Activated CD4-positive, alpha-beta T cell treated with anti-CD3 and anti-CD28 coated beads, Interleukin-2, Interleukin-4, amounts not matched to agents 100 ng/mL and 50 ng/mL, durations not matched to agents 16 hours and 8 hours (primary cell): ENCODE measurements at regions not wholly inside any gene's neighbourhood (a gene's known extent, or its start where the extent isn't known, plus 50 kb on each side); places are given as distances from the start of the nearest gene placed in this dataset.

Experiments used
- DNase-seq: peaks from one replicate; pipeline ENCODE4 v3.0.0-alpha.2; 2020; ENCODE audit warnings: low spot score

DNA sequence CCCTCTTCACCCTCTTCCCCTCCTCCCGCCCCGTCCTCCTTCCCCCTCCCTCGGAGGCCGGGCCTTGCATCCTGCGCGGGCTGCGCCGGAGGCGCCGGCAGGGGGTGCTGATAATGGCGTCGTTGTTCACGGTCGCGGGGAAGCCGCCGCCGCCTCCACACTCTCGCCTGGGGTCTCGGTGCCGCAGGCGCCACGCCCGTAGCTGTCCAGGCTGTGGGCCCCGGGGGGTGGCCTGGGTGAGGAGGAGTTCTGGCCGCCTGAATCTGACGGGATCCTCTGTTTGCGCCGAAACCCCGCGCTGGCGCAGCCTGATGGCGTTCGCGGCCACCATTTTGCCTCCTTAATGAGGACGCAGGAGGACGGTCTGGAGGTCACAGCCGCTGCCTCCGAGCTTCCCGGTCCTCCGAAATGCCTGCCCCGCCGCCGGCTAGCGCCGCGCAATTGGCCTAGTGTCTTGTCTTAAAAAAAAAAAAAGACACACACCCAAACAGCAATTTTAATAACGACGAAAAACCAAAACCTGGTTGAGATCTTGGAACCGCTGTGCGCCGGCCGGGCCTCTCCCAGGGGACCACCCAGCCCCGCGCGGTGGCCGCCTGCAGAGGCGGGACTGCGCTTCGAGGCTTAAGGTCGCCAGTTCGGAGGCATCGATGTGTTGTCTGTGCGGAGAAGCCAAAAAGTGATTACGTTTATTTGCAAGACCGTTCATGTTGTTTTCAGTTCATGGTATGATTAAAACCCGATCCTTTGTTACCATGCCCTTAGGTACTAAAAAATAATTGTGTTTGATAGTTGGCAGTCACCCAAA is 106.6 kb upstream of the HNRNPU start:
- peak; percentile 92 for DNase-seq

DNA sequence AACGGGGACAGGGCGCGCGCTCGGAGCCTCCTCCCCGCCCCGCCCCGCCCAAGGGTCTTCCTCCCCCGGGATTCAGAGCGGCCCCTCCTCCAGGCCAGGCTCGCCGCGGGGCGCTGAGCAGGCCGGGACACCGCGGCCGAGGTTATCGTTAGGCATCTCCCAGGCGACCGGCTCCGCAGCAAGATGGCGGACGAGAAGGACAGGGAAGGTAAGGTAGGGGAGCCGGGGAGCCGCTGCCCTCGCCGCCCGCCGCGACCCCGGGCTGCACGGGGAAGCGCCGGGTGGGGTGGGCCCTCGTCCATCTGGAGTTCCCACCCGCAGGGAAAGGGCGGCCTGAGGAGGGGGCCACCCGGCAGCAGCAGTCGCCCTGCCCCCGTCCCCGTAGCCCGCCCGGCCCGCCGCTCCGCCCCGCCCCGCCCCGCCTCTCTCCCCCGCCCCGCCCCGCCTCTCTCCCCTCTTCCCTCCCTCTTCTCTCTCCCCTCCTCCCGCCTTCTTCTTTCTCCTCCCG is 105.9 kb upstream of the HNRNPU start:
- peak; percentile 59 for DNase-seq

DNA sequence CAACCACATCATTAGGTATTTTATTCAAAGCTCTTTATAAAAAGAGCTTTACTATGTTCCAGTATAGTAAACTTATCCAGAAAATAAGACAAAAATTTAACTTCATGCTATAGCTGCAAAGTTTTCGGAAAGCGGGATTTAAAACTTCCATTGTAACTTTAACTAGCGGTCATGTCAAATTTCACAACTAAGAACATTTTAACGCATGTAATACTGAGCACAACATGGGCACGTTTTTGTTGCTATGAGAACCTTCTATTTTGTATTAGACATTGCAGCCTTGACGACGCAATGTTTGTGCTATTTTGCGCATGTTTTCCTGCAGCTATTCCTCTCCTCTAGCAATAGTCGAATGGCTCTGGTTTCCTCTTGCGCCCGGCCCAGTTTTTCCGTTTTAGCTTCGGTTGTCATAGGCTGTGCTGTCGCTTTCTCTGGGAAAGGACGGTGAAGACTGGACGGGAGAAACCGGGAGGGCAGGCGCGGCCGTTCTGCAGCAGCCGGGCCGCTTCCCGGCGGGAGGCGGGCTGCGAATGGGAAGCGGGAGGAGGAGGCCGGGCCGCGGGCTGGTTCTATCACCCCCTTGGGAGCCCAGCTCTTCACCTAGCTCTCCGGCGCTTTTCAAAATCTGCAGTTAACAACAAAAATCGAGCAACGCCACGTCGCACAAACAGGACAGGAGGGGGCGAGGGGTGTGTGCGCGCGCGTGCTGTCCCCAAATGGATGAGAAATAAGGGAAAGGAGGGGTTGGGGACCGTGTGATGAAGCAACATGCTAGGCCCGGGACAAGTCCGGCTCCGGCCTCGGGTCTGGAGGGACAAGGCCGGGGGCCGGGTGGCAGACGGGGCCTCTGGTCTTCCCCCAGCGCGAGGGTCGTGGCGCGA is 105.3 kb upstream of the HNRNPU start:
- DNase-seq: peak; percentile 46

DNA sequence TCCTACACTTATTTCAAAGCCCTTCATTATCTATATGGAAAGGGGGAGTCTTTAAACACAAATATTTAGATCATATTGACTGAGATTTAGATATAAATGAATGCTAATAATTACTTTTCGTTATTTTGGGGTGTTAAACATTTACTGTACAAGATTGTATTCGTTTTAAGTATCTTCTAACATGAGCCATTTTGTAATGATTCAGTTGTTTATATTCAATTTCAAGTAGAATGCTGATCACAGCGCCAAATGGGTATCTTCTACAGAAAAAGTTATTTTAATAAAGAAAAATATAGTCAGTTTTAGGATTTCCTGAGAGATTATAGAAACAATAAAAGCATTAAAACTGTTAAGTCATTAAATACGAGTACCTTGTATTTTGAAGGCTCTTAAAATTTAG is 104.5 kb upstream of the HNRNPU start:
- no peak for DNase-seq

DNA sequence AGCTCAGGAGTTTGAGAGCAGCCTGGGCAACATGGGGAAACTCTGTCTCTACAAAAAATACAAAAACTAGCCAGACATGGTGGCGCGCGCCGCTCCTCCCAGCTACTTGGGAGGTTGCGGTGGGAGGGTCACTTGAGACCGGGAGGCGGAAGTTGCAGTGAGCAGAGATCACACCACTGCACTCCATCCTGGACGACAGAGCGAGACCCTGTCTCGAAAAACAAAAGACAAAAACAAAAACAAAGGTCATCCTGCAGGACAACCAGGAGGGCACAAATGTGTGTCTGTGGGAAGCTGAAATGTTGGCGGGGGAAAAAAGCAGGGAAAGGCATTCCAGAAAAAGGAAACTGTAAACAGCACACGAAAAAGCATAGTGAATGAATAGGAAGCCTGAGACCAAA is 104.1 kb upstream of the HNRNPU start:
- DNase-seq: no peak

DNA sequence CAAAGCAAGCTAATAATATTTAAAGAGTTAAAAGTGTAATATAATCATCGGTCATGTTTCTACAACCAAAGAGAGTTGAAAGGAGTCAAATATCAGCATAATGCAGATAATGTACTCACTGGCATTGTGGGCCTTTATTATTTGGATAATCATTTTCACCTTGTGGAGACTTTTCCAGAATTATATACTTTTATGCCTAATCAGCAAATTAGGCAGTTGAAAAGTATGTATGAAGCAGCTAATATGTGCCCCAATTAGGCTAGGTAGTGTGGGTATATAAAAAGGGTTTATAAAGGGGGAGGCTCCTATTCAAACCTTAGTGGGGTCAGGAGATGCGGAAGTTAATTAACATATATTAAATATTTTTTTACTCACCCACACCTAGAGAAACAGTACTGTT is 102.8 kb upstream of the HNRNPU start:
- DNase-seq: no peak

DNA sequence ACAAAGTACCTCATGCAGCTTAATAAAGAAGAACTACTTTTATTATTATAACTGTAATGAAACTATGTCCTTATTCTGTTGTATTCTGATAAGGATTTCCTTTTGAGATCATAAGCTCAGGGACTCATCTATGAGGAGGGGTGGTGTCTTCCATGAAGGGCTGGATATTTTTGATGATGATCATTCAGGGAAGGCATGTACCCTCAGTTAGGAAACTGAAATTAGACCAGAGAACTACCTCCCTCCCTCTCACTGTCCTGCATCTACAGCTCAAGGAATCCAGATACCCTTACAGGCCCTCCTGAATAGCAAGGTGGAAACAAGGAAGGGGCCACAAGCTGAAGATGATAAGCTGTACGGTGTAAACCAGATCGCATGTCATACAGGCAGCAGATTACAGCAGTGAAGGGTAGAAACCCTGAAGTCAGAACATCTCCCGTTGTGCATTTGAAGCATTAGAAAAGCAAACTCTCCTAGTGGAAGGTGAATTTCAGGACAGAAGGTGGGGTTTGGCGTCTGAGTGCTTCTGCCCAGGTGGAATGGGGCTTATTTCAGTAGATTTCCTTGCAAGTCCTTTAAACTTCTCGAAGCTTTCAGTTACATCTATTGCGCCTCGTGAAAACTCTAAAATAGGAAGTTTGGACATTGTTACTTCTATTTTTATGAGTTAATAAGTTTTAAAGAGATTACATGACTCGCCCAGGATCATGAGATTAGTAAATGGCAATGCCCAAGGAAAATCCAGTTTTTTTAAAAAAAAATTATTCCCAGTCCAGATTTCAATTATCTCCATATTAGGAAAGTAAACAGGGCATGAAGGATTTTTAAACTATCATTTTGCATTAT is 101.1 kb upstream of the HNRNPU start:
- DNase-seq: no peak

DNA sequence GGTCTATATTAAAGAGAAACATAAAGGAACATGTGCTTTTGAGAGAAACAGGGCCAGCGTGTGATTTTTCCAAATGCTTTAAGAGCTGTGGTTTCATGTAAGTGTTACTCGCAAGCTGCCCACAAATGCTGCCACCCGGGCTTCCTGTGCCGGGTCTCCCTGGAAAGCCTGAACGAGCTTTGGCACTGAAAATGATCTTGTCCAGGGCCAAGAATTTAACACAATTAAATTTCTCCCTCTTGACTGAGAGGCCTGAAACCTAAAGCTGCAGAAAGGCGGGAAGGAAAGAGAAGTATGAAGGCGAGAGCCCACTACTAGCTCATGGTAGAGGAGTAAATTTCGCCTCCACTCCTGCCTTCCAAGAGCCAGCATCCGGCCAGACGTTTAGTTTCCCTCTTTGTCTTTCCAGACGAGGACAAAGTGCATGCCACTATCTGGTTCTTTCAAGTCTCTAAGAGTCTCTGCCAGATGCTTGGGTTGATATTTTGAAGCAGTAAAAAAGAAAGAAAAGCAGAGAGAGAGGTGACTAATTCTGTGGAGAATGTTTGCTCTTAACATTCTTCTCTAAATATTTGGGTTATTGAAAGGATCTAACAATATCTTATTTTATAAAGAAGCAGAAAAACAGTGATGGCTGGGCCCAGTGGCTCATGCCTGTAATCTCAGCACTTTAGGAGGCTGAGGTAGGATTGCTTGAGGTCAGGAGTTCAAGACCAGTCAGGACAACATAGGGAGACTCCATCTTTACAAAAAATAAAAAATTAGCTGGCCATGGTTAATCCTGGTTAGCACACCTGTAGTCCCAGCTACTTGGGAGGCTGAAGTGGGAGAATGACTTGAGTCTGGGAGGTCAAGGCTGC is 100.0 kb upstream of the HNRNPU start:
- peak; percentile 26 for DNase-seq

DNA sequence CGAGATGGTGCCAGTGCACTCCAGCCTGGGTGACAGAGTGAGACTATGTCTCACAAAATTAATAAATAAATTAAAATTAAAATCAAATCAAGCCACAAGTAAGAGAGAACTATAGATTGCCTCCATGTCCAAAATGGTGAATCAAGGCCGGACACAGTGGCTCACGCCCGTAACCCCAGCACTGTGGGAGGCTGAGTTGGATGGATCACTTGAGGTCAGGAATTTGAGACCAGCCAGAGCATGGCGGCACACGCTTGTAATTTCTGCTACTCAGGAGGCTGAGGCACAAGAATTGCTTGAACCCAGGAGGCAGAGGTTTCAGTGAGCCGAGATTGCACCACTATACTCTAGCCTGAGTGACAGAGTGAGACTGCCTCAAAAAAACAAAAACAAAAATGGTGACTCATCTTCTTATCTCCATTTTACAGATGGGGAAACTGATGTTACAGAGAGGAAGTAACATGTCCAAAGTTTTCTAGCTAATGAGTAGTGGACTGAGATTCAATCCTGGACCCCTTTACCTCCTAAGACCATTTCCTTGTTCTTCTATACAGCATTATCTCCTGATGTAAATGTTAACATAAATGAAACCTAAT is 99.0 kb upstream of the HNRNPU start:
- DNase-seq: peak; percentile 38

DNA sequence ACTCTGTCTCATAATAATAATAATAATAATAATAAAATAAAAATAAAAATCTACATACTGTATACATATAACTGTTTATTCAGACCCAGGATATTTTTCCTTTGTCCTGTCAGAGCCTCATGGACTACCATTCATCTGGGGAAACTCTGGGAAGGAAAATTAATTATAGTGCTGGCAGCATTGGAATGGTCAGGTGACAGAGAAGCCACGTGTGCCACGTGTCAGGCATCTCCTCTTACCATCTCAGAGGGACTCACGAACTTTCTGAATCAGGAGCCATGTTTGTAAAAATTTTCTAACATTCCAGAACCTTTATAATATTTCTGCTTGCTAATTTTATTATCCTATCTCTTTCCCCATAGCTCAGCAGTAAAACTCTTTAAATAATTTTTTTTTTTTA is 97.8 kb upstream of the HNRNPU start:
- DNase-seq: no peak

DNA sequence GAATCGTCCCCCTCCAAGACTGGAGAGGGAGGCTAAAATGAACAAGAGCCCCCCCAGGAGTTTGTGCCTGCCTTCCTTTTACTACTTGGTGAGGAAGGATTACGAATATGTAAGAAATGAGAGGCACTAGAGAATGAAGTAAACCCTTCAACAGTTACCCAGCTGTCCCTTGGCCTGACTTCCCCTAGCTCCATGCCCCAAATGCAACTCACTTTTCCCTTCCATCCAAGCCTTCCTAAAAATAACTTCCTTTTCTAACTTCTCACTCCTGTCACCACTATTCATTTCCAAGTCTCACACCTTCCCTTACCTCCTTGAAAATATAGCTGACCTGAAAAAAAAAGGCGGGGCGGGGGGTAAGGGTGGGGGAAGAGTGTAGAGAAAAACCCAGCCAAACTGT is 96.6 kb upstream of the HNRNPU start:
- DNase-seq: no peak

DNA sequence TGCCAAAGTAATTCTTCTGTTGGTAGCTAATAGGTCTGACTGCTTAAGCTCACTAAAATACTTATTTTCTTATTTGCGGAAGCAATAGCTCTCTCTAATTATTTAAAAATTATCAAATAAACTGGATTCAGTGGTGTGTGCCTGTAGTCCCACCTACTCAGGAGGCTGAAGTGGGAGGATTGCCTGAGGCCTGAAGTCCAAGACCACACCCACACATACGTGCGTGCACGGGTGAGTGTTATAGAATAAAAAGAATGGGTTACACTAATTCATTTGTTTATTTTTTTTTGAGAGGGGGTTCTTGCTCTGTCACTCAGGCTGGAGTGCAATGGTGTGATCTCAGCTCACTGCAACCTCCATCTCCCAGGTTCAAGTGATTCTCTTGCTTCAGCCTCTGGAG is 94.2 kb upstream of the HNRNPU start:
- no peak for DNase-seq

DNA sequence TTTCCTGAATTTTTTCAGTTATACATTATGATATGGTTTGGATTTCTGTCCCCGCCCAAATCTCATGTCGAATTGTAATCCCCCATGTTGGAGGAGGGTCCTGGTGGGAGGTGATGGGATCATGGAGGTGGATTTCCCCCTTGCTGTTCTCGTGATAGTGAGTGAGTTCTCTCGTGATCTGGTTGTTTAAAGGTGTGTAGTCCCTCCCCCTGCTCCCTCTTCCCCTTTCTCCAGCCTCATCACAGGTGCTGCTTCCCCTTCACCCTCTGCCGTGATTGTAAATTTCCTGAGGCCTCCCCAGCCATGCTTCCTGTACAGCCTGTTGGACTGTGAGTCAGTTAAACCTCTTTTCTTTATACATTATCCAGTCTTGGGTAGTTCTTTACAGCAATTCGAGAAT is 93.2 kb upstream of the HNRNPU start:
- no peak for DNase-seq

DNA sequence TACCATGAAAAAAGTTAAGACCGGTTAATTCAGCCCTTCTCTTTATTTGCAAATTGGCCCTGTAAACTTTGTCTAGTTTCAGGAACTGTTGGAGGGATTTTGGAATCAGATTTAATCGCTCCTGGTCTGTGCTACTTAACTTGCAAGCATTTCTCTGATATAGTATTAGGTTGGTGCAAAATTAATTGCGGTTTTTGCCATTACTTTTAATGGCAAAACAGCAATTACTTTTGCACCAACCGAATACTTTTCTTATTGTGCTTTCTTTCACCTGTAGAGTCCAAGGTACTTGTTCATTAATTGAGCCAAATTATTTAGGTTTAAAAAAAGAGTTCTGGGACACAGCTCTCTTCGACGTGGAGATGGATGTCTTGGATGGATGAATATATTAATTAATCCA is 92.8 kb upstream of the HNRNPU start:
- no peak for DNase-seq

DNA sequence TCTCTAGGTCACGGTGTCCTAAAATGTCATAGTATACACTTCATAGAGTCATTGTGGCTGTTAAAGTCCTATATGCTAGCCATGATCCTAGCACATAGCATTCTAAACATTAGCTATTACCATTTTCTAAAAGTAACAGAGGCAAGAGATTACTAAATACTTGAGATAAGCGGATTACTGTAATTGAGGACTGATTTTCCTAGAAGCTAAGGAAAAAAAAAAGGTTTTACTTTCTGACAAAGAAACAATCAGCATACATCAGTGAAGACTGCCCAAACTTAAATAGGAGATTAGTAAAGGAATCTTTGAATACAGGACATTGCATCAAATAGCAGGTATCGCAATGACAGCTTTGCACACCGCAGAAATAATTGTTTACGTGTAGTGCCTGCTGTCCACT is 91.3 kb upstream of the HNRNPU start:
- no peak for DNase-seq

DNA sequence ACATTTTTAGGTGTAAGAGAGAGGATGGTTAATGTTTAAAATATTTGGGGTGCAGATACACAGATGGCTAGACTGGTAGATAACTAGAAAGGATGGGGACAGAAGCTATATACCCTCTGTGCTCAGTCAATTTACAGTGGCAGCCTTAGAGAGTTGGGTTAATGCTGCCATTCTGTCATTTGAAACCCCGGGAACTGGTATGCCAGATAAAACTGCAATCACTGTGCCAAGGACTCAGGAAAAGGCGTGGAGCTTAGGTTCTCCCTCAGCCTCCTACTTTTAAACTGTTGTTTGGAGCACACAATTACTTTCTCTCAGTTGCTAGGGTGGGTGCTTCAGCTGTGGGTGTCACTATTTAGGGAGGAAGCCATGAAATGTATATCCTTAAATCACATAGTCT is 90.0 kb upstream of the HNRNPU start:
- DNase-seq: no peak

DNA sequence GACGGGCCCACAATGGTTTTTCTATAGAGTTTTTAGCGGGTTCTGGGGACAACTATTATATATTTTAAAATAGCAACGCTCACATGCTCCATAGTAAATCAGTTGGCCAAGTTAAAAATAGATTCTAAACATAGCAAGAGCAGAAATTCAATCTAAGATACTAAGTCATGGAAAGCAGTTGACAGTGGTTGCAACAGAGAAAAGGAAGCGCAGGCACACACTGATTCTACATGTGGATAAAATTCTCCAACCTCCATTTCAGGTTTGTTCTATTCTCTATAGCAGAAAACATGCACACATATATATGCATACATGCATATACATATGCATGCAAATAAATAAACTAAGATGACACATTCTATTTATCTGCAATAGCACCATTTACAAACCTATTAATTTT is 89.6 kb upstream of the HNRNPU start:
- no peak for DNase-seq

DNA sequence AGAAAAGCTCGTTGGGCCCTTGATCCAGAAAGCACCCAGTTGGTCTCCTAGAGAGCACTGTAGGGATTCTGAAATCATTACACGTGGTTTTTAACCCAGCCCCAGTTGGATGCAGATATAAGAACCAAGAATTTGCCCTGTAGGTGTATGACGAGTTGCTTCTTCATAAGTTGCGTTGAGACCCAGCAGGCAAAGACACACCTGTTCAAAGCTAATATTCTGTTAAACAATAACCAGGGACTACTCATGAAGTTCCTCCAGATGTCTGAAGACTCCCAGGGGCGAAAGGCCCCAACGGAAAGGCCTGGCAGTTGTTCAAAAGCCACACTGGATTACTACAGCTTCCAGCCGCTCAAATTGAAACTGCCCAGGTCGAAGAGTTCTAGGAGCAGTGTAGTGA is 88.6 kb upstream of the HNRNPU start:
- DNase-seq: no peak

DNA sequence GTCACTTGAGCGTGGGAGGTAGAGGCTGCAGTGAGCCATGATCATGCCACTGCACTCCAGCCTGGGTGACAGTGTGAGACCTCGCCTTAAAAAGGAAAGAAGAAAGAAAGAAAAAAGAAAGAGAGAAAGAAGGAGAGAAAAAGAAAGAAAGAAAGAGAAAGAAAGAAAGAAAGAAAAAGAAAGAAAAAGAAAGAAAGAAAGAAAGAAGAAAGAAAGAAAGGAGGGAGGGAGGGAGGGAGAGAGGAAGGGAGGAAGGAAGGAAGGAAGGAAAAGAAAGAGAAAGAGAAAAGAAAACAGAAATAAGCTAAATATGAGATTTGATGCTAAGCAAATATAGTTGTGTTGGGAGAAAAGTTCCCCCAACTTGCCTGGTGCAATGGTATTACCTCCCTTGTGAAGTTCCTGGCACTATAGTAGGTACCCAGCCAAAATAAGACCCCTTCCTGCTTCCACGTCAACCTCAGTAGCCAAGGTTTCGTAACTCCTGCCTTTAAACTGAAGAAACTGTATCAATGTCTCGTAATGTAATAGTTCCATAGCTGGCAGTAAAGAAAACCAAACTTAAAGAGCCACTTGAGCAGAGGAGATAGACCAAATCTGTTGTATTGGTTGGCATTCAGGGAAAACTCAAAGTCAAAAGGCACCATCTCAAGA is 88.1 kb upstream of the HNRNPU start:
- no peak for DNase-seq

DNA sequence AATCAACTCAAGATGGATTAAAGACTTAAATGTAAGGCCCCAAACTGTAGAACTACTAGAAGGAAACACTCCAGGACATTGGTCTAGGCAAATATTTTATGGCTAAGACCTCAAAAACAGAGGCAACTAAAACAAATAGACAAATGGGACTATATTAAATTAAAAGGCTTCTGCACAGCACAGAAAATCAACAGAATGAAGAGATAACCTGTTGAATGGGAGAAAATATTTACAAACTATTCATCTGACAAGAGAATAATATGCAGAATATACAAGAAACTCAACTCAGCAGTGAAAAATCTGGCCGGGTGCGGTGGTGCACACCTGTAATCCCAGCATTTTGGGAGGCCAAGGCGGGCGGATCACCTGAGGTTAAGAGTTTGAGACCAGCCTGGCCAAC is 84.1 kb upstream of the HNRNPU start:
- DNase-seq: no peak
